ENCODE measurements at regions not wholly inside any gene's neighbourhood (a gene's known extent, or its start where the extent isn't known, plus 50 kb on each side); places are given as distances from the start of the nearest gene placed in this dataset.
"Not testable (repeated sequence)": the region's sequence is repeated elsewhere in the genome, so short reads cannot be mapped to it uniquely, and the experiment has no call there.

DNA sequence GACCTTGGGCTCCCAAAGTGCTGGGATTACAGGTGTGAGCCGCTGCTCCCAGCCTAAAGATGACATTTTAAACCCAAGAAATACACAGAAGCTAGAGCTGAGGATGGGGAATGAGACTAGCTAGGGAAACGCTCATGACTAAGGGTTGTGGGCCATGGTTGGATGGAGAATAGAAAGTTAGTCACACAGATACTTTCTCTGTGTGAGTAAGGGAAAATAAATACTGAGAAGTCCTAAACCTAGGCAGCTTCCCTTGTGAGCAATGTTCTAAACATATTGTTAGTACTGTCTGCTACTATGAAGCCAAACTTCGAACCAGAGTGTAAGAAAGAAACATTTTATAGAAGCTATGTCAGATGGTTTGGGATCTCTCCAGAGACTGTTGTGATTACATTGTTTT lies 304.8 kb upstream of the STAC start:
- H3K4me3 ChIP-seq (ENCODE audit: low read length): no peak overlapping the region
- H3K4me2 ChIP-seq (ENCODE audit: low read length): no peak overlapping the region
- TF ChIP-seq CTCF (IDR thresholded peaks at IDR 0.05; ENCODE audit: low read depth, low read length) (no peak), EZH2phosphoT487 (IDR thresholded peaks at IDR 0.05; ENCODE audit: low read depth) (no peak)
- H3K4me1 ChIP-seq (ENCODE audit: low read length): no peaks in the 10 kb centered on the region
- H3K9ac ChIP-seq (ENCODE audit: low read length): no peak overlapping the region
- no peak overlapping the region for H2AFZ ChIP-seq (ENCODE audit: low read depth, low read length)
- H3K36me3 ChIP-seq (replicated peaks; ENCODE audit: low read depth, low read length): no peaks in the 10 kb centered on the region
- H3K27ac ChIP-seq (ENCODE audit: low read length): no peak overlapping the region
- no peaks in the 10 kb centered on the region for H3K79me2 ChIP-seq (ENCODE audit: low read length)
- no peaks in the 10 kb centered on the region for H3K27me3 ChIP-seq (ENCODE audit: low read depth, low read length)
- H3K9me3 ChIP-seq (ENCODE audit: insufficient read depth, low read length): no peaks in the 10 kb centered on the region
- H4K20me1 ChIP-seq (ENCODE audit: insufficient read depth, low read length): no peaks in the 10 kb centered on the region

- Histone ChIP-seq H3K27me3 (ENCODE audit: low read depth, low read length) (no peaks in the 10 kb centered on the region), H3K27ac (ENCODE audit: low read length) (no peak overlapping the region), H3K9ac (ENCODE audit: low read length) (no peak overlapping the region), H3K4me2 (ENCODE audit: low read length) (no peak overlapping the region), H4K20me1 (ENCODE audit: insufficient read depth, low read length) (no peaks in the 10 kb centered on the region), H3K9me3 (ENCODE audit: insufficient read depth, low read length) (no peaks in the 10 kb centered on the region), H3K4me3 (ENCODE audit: low read length) (no peak overlapping the region), H3K36me3 (replicated peaks; ENCODE audit: low read depth, low read length) (no peaks in the 10 kb centered on the region), H2AFZ (ENCODE audit: low read depth, low read length) (no peak overlapping the region), H3K79me2 (ENCODE audit: low read length) (no peaks in the 10 kb centered on the region), H3K4me1 (ENCODE audit: low read length) (no peaks in the 10 kb centered on the region)
- TF ChIP-seq EZH2phosphoT487 (IDR thresholded peaks at IDR 0.05; ENCODE audit: low read depth) (no peak), CTCF (IDR thresholded peaks at IDR 0.05; ENCODE audit: low read depth, low read length) (no peak)
Measured at GRCh38 chr3:36077320-36077719, 303.0 kb upstream of the STAC start.

GRCh38 chr3:36082958-36083357 lies 297.3 kb upstream of the STAC start:
- H3K27me3 ChIP-seq (ENCODE audit: low read depth, low read length); H3K36me3 ChIP-seq (replicated peaks; ENCODE audit: low read depth, low read length); H3K9me3 ChIP-seq (ENCODE audit: insufficient read depth, low read length); H4K20me1 ChIP-seq (ENCODE audit: insufficient read depth, low read length); H3K4me1 ChIP-seq (ENCODE audit: low read length); H3K79me2 ChIP-seq (ENCODE audit: low read length); H2AFZ ChIP-seq (ENCODE audit: low read depth, low read length); H3K4me3 ChIP-seq (ENCODE audit: low read length); H3K9ac ChIP-seq (ENCODE audit: low read length); H3K4me2 ChIP-seq (ENCODE audit: low read length); H3K27ac ChIP-seq (ENCODE audit: low read length): not testable (repeated sequence)

DNA sequence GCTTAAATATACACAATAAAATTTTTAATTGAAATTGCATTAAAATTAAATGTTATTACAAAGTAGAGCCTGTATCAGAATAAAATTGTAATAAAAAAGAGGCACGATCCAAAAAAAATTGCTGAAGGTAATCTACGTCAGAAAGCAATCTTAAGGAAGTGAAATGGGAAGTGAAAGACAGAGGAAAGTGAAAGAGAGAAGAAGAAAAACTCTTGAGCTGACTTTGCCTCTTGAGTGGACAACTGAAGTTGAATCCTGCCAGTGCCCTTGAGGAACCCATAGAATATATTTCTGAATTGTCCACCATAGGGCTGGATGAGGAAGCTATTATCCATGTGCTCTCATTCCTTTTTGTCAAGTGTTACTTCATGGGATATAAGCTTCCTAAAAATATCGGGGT lies 285.1 kb upstream of the STAC start:
- 0 out of 2 replicates have a peak, but pooled peaks cover 4% of the 10 kb centered on the region for H3K27me3 ChIP-seq (ENCODE audit: low read depth, low read length)
- H3K79me2 ChIP-seq (ENCODE audit: low read length): no peaks in the 10 kb centered on the region
- no peak overlapping the region for H3K27ac ChIP-seq (ENCODE audit: low read length)
- H2AFZ ChIP-seq (ENCODE audit: low read depth, low read length): no peak overlapping the region
- peaks cover 19% of the 10 kb centered on the region for H3K4me1 ChIP-seq (ENCODE audit: low read length)
- TF ChIP-seq EZH2phosphoT487 (IDR thresholded peaks at IDR 0.05; ENCODE audit: low read depth): no peak
- no peak for TF ChIP-seq CTCF (IDR thresholded peaks at IDR 0.05; ENCODE audit: low read depth, low read length)
- H3K9me3 ChIP-seq (ENCODE audit: insufficient read depth, low read length): no peaks in the 10 kb centered on the region
- peak overlapping the region; percentile 52 for H3K4me2 ChIP-seq (ENCODE audit: low read length)
- H4K20me1 ChIP-seq (ENCODE audit: insufficient read depth, low read length): no peaks in the 10 kb centered on the region
- 0 out of 2 replicates have a peak overlapping the region, but pooled peaks have one; percentile 0 for H3K4me3 ChIP-seq (ENCODE audit: low read length)
- H3K36me3 ChIP-seq (replicated peaks; ENCODE audit: low read depth, low read length): no peaks in the 10 kb centered on the region
- no peak overlapping the region for H3K9ac ChIP-seq (ENCODE audit: low read length)

- no peak overlapping the region for H3K4me3 ChIP-seq (ENCODE audit: low read length)
- no peak overlapping the region for H3K9ac ChIP-seq (ENCODE audit: low read length)
- H3K27me3 ChIP-seq (ENCODE audit: low read depth, low read length): 0 out of 2 replicates have a peak, but pooled peaks cover 4% of the 10 kb centered on the region
- peaks cover 19% of the 10 kb centered on the region for H3K4me1 ChIP-seq (ENCODE audit: low read length)
- H3K27ac ChIP-seq (ENCODE audit: low read length): no peak overlapping the region
- H4K20me1 ChIP-seq (ENCODE audit: insufficient read depth, low read length): no peaks in the 10 kb centered on the region
- H3K9me3 ChIP-seq (ENCODE audit: insufficient read depth, low read length): no peaks in the 10 kb centered on the region
- no peak for TF ChIP-seq EZH2phosphoT487 (IDR thresholded peaks at IDR 0.05; ENCODE audit: low read depth)
- no peak for TF ChIP-seq CTCF (IDR thresholded peaks at IDR 0.05; ENCODE audit: low read depth, low read length)
- no peaks in the 10 kb centered on the region for H3K79me2 ChIP-seq (ENCODE audit: low read length)
- no peak overlapping the region for H3K4me2 ChIP-seq (ENCODE audit: low read length)
- H3K36me3 ChIP-seq (replicated peaks; ENCODE audit: low read depth, low read length): no peaks in the 10 kb centered on the region
- no peak overlapping the region for H2AFZ ChIP-seq (ENCODE audit: low read depth, low read length)
Measured at GRCh38 chr3:36097209-36097608, 283.1 kb upstream of the STAC start.

Data from OCI-LY3 (cell line).